ENCODE measurements at regions not wholly inside any gene's neighbourhood (a gene's known extent, or its start where the extent isn't known, plus 50 kb on each side); places are given as distances from the start of the nearest gene placed in this dataset.

- Histone ChIP-seq H3F3A (ENCODE audit: control insufficient read depth, insufficient read depth) (no peaks in the 10 kb centered on the region), H3K4me1 (ENCODE audit: control insufficient read depth, low read length) (no peaks in the 10 kb centered on the region), H3K36me3 (ENCODE audit: control insufficient read depth, low read length) (no peaks in the 10 kb centered on the region), H4K20me1 (ENCODE audit: control insufficient read depth, insufficient read depth, low read depth, low read length) (no peaks in the 10 kb centered on the region), H3K4me2 (ENCODE audit: low read length) (no peak overlapping the region), H3K4me3 (ENCODE audit: low read length) (no peak overlapping the region), H3K27me3 (ENCODE audit: control insufficient read depth, low read length) (no peaks in the 10 kb centered on the region), H3K9me3 (ENCODE audit: control insufficient read depth, insufficient read depth, low read length) (no peaks in the 10 kb centered on the region), H3K27ac (ENCODE audit: low read depth, low read length) (no peak overlapping the region), H3K79me2 (ENCODE audit: control insufficient read depth, low read length) (no peaks in the 10 kb centered on the region), H3K9me2 (replicated peaks; ENCODE audit: control insufficient read depth, low read length) (no peaks in the 10 kb centered on the region)
- TF ChIP-seq, protein P1, sequence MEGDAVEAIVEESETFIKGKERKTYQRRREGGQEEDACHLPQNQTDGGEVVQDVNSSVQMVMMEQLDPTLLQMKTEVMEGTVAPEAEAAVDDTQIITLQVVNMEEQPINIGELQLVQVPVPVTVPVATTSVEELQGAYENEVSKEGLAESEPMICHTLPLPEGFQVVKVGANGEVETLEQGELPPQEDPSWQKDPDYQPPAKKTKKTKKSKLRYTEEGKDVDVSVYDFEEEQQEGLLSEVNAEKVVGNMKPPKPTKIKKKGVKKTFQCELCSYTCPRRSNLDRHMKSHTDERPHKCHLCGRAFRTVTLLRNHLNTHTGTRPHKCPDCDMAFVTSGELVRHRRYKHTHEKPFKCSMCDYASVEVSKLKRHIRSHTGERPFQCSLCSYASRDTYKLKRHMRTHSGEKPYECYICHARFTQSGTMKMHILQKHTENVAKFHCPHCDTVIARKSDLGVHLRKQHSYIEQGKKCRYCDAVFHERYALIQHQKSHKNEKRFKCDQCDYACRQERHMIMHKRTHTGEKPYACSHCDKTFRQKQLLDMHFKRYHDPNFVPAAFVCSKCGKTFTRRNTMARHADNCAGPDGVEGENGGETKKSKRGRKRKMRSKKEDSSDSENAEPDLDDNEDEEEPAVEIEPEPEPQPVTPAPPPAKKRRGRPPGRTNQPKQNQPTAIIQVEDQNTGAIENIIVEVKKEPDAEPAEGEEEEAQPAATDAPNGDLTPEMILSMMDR (IDR thresholded peaks at IDR 0.05; ENCODE audit: low read depth, low read length, poor library complexity, severe bottlenecking): no peak
- TF ChIP-seq EZH2phosphoT487 (IDR thresholded peaks at IDR 0.05; ENCODE audit: borderline replicate concordance, low read length): no peak
These were observed 465.1 kb upstream of the SLC10A2 start for GRCh38 chr13:103531278-103531677.

GRCh38 chr13:103528437-103528836 is 462.2 kb upstream of the SLC10A2 start:
- no peak for TF ChIP-seq EZH2phosphoT487 (IDR thresholded peaks at IDR 0.05; ENCODE audit: borderline replicate concordance, low read length)
- TF ChIP-seq, protein P1 (IDR thresholded peaks at IDR 0.05; ENCODE audit: low read depth, low read length, poor library complexity, severe bottlenecking): no peak

DNA sequence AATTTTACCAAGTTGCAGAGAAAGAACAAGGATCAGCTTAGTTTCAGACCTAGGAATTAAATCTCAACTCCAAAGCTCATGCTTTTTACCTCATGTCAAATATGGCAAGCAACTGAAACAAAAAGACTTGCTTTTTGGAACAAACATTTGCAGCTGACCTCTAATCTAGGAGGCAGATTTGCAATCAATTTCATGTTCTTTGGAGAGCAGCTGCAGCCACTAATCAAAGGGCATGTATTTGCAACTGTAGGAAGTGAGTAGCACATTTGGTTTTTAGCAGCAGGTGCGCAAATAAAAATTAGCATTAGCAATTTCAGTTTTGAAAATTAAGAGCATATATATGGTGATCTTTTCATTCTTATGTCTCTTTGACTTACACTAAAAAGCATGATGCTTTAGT is 459.3 kb upstream of the SLC10A2 start:
- no peaks in the 10 kb centered on the region for H4K20me1 ChIP-seq (ENCODE audit: control insufficient read depth, insufficient read depth, low read depth, low read length)
- no peak overlapping the region for H3K4me3 ChIP-seq (ENCODE audit: low read length)
- H3K27me3 ChIP-seq (ENCODE audit: control insufficient read depth, low read length): no peaks in the 10 kb centered on the region
- no peaks in the 10 kb centered on the region for H3K9me3 ChIP-seq (ENCODE audit: control insufficient read depth, insufficient read depth, low read length)
- no peaks in the 10 kb centered on the region for H3F3A ChIP-seq (ENCODE audit: control insufficient read depth, insufficient read depth)
- H3K4me2 ChIP-seq (ENCODE audit: low read length): no peak overlapping the region
- H3K4me1 ChIP-seq (ENCODE audit: control insufficient read depth, low read length): no peaks in the 10 kb centered on the region
- TF ChIP-seq, protein P1 (IDR thresholded peaks at IDR 0.05; ENCODE audit: low read depth, low read length, poor library complexity, severe bottlenecking): no peak
- H3K27ac ChIP-seq (ENCODE audit: low read depth, low read length): no peak overlapping the region
- no peaks in the 10 kb centered on the region for H3K9me2 ChIP-seq (replicated peaks; ENCODE audit: control insufficient read depth, low read length)
- H3K36me3 ChIP-seq (ENCODE audit: control insufficient read depth, low read length): no peaks in the 10 kb centered on the region
- H3K79me2 ChIP-seq (ENCODE audit: control insufficient read depth, low read length): no peaks in the 10 kb centered on the region

More at GRCh38 chr13:103528437-103528836, 462.2 kb upstream of the SLC10A2 start:
- H3K4me2 ChIP-seq (ENCODE audit: low read length): no peak overlapping the region
- no peaks in the 10 kb centered on the region for H3F3A ChIP-seq (ENCODE audit: control insufficient read depth, insufficient read depth)
- no peaks in the 10 kb centered on the region for H4K20me1 ChIP-seq (ENCODE audit: control insufficient read depth, insufficient read depth, low read depth, low read length)
- no peaks in the 10 kb centered on the region for H3K36me3 ChIP-seq (ENCODE audit: control insufficient read depth, low read length)
- H3K4me1 ChIP-seq (ENCODE audit: control insufficient read depth, low read length): no peaks in the 10 kb centered on the region
- H3K27me3 ChIP-seq (ENCODE audit: control insufficient read depth, low read length): no peaks in the 10 kb centered on the region
- H3K27ac ChIP-seq (ENCODE audit: low read depth, low read length): no peak overlapping the region
- no peaks in the 10 kb centered on the region for H3K9me3 ChIP-seq (ENCODE audit: control insufficient read depth, insufficient read depth, low read length)
- H3K79me2 ChIP-seq (ENCODE audit: control insufficient read depth, low read length): no peaks in the 10 kb centered on the region
- no peaks in the 10 kb centered on the region for H3K9me2 ChIP-seq (replicated peaks; ENCODE audit: control insufficient read depth, low read length)
- H3K4me3 ChIP-seq (ENCODE audit: low read length): no peak overlapping the region

GRCh38 chr13:103523858-103524257 is 457.6 kb upstream of the SLC10A2 start:
- TF ChIP-seq EZH2phosphoT487 (IDR thresholded peaks at IDR 0.05; ENCODE audit: borderline replicate concordance, low read length): no peak
- TF ChIP-seq, protein P1 (IDR thresholded peaks at IDR 0.05; ENCODE audit: low read depth, low read length, poor library complexity, severe bottlenecking): no peak
- no peaks in the 10 kb centered on the region for H3K36me3 ChIP-seq (ENCODE audit: control insufficient read depth, low read length)
- no peaks in the 10 kb centered on the region for H3F3A ChIP-seq (ENCODE audit: control insufficient read depth, insufficient read depth)
- no peak overlapping the region for H3K27ac ChIP-seq (ENCODE audit: low read depth, low read length)
- no peaks in the 10 kb centered on the region for H3K9me2 ChIP-seq (replicated peaks; ENCODE audit: control insufficient read depth, low read length)
- no peaks in the 10 kb centered on the region for H4K20me1 ChIP-seq (ENCODE audit: control insufficient read depth, insufficient read depth, low read depth, low read length)
- H3K9me3 ChIP-seq (ENCODE audit: control insufficient read depth, insufficient read depth, low read length): no peaks in the 10 kb centered on the region
- H3K79me2 ChIP-seq (ENCODE audit: control insufficient read depth, low read length): no peaks in the 10 kb centered on the region
- no peak overlapping the region for H3K4me2 ChIP-seq (ENCODE audit: low read length)
- no peak overlapping the region for H3K4me3 ChIP-seq (ENCODE audit: low read length)
- H3K4me1 ChIP-seq (ENCODE audit: control insufficient read depth, low read length): no peaks in the 10 kb centered on the region
- no peaks in the 10 kb centered on the region for H3K27me3 ChIP-seq (ENCODE audit: control insufficient read depth, low read length)
